DOHH2 (cell line): ENCODE measurements at regions not wholly inside any gene's neighbourhood (a gene's known extent, or its start where the extent isn't known, plus 50 kb on each side); places are given as distances from the start of the nearest gene placed in this dataset.

Experiments
- CTCF ChIP-seq: fragments of 200-600 bp; sonication (generic); IDR thresholded peaks from one replicate; pipeline ENCODE4 v1.5.1; 2014; ENCODE audit warnings: antibody characterized with exemption, mild to moderate bottlenecking, low read depth, low read length; ENCODE audit not compliant: poor library complexity, severe bottlenecking
- EZH2phosphoT487 ChIP-seq: fragments of 200-600 bp; sonication (generic); IDR thresholded peaks from 2 replicates; pipeline ENCODE4 v1.6.1; 2017; ENCODE audit warnings: borderline replicate concordance, mild to moderate bottlenecking, antibody characterized with exemption, low read length, moderate library complexity, mixed read lengths

GRCh38 chr13:21259571-21260455 lies 83.4 kb downstream of the MRPL57 start:
- TF ChIP-seq CTCF (no peak), EZH2phosphoT487 (no peak)
